ELR (cell line): ENCODE measurements at regions not wholly inside any gene's neighbourhood (a gene's known extent, or its start where the extent isn't known, plus 50 kb on each side); places are given as distances from the start of the nearest gene placed in this dataset.
"Not testable (repeated sequence)": the region's sequence is repeated elsewhere in the genome, so short reads cannot be mapped to it uniquely, and the experiment has no call there.

Experiments used
- DNase-seq: peaks from one replicate; pipeline ENCODE4 v3.0.0-alpha.2; 2015; ENCODE audit warnings: low read depth

DNA sequence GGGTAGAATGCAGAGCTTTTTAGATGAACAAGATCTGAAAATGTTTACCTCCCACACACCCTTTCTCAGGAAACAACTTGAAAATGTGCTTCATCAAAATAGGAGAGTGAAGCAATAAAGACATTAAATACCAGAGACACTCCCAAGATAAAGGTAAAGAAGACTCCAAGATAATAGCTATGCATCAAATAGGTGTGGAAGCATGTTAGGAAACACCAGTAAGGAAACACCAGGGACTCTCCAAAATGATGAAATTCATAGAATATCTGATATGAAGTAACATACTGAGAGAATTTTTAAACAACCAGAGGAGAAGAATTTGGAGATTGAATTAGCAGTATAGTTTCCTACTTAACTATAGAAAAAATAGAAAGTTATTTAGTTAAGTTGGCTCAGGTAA lies 57.0 kb downstream of the OR10A6 start:
- DNase-seq: no peak

DNA sequence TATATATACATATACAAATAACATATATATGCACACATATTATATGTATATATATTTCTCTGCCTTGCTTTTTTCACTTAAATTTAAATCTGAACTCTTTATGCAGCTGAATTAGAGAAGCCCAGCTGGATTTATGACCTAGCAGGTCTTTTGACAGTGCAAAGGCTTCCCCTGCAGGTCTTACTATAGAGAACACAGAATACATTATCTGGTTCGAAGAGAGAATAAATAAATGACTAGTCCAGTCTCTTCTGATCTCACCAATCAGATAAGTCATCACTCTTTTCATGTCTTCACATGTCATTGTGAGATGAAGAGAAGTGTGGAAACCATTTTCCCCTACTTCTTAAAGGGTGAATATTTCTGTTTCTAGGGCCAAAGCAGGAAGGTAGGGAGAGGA lies 58.2 kb downstream of the OR10A6 start:
- no peak for DNase-seq

DNA sequence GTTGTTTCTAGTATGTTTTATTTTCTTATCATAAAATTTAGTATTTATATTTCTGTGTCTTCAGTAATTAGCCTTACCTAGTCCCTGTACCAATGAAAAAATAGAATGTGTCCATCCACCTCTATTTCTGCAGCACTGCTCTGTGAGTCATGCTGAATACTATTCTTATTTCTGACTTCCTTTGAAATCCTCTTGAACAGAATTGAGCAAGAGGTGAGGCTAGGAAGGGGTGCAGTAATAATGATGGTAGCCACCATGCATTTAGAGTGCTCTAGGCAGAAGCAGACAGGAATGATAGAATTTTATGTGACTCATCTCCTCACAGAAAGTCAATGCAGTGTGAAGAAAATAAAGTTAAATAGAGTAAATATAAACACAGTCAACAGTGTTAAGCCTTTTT lies 60.0 kb downstream of the OR10A6 start:
- DNase-seq: peak; percentile 44

GRCh38 chr11:7869467-7869866 lies 61.6 kb downstream of the OR10A6 start:
- peak; percentile 34 for DNase-seq

GRCh38 chr11:7861292-7861691 lies 64.5 kb upstream of the OR5P2 start:
- DNase-seq: not testable (repeated sequence)

DNA sequence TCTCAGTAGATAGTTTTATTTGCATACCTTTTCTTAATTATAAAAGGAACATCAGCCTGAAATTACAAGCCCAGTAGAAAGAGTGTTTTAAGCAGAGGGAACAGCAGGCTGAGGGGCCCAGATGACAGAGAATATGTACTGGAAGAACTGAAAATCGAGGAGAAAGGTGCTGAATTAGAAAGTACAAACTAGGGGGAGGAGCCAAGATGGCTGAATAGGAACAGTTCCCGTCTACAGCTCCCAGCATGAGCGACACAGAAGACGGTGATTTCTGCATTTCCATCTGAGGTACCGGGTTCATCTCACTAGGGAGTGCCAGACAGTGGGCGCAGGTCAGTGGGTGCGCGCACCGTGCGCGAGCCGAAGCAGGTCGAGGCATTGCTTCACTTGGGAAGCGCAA lies 64.1 kb upstream of the OR5P2 start:
- DNase-seq: not testable (repeated sequence)

- DNase-seq: no peak
Measured at GRCh38 chr11:7858006-7858405, 61.3 kb upstream of the OR5P2 start.

- no peak for DNase-seq
Measured at GRCh38 chr11:7851391-7851790, 54.6 kb upstream of the OR5P2 start.

GRCh38 chr11:7849018-7849417 lies 52.3 kb upstream of the OR5P2 start:
- DNase-seq: no peak
